Inflammatory macrophage treated with lipopolysaccharide for 4 hours (primary cell): ENCODE measurements at regions not wholly inside any gene's neighbourhood (a gene's known extent, or its start where the extent isn't known, plus 50 kb on each side); places are given as distances from the start of the nearest gene placed in this dataset.
A peak's percentile ranks its signal among the peaks of the same experiment; 100 is the strongest.

Experiments
- DNase-seq: peaks from one replicate; pipeline ENCODE4 v3.0.0-alpha.2; 2020

DNA sequence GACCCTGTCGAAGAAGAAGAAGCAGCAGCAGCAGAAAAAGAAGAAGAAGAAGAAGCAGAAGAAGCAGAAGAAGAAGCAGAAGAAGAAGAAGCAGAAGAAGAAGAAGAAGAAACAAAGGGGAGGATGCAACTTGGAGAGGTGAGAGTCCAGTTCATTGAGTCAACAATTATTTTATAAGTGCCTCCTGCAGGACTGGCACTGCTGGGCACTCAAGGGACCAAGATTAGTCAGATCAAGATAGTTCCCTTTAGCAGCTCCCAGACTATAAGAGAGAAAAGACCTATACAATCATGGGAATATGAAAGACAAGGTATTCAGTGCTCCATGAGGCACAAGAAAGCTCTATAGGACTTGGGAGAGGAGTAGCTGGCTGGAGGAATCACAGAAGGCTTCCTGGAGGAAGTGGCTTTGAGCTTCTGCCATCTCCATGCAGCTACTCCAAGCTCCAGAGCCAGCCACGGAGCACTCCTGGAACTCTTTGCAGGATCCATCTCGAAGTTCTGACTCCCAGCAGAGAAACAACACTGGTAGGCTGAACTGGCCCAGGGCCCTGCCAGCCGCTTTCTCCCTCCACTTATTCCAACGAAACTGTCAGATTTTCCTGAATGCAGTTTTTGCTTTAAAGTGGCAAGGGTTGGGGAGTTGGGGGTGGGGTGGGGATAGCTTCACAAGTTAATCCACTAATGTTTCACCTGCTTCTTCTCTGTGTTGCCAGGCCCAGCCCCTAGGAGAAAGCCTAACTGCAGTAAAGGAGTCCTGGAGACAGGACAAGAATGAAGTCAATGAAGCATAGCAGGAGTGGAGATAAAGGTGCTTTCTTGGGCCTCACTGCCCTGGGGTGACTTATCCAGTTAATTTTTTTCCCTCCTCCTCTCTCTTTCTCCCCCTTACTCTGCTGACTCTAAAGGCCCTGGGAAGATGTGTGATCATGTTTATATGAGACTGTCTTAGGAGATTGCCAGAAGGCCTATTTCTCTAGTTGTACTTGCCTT, 140.1 kb upstream of the PARP11 start:
- DNase-seq, result no peak

DNA sequence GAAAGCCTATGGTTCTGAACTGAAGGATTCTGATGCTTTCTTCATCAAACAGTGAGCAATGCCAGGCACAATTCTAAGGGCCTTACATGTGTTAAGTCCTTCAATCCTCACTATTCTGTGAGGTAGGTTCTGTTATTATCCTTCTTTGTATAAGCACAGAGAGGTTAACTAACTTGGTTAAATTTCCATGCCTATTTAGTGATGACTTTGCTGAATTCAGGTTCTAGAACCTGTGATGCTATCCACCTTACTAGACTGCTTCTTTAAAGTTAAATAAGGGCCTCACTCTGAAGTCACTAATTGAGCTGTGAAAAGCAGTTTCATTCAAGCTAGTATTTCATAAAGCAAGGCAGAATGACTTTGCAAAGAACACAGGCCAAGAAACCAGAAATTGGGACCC, 138.9 kb upstream of the PARP11 start:
- DNase-seq, result no peak

DNA sequence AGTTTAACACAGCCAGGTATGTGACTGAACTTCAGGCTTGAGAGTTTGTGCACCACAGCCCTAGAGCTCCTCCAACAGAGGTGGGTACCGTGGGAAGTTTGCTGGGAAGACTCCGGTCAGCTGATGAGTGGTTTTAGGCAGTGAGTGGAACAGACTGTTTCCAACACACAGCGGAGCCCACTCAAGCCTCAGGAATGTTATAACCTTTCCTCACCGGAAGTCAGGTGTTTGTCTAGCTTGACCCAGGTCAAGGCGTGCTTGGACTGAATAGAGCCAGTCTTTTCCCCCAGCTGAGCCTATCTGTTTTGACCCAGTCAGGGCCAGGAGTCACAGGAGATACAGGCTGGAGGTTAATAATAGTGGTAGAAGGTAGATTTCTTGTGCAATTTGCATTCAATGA, 138.4 kb upstream of the PARP11 start:
- no peak for DNase-seq

- DNase-seq, result no peak
These were observed 136.9 kb upstream of the PARP11 start for GRCh38 chr12:4009979-4010704.

GRCh38 chr12:4006743-4007142, 133.5 kb upstream of the PARP11 start:
- DNase-seq, result no peak

DNA sequence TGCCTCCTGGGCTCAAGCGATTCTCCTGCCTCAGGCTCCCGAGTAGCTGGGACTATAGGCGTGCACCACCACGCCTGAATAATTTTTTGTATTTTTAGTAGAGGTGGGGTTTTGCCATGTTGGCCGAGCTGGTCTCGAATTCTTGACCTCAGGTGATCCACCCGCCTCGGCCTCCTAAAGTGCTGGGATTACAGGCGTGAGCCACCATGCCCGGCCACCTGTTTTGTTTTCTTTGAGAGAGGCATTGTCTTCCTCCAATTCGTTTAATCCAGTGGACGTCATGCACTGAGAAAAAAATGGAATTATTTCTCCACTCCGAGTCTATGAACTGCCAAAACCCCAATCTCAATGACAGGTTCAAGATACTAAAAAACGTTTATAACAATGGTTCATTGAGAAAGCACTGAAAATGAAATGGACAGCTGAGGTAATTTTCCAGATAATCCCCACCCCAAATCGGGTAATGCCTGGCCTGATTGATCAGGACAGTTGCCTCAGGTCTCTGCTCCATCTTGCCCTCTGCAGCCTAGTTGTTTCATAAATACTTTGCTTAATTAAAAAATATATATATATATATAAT, 132.7 kb upstream of the PARP11 start:
- no peak for DNase-seq

DNA sequence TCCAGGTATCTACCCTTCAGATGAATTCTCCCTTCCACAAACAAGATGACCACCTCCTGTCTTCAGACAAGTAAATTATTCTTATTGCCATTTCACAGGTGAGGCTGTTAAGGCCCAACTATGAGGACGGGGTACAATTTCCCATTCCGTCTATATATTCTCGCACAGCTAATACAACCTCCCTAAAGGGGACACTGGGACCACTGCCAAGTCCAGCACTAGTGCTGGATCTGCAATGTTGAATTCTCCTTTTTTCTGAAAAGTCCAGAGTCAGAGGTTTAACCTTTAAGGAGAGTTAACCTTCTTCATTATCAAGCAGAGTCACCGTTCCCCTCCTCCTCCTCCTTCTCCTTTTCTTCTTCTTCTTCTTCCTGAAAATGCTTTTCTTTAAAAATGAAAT, 130.4 kb upstream of the PARP11 start:
- no peak for DNase-seq

GRCh38 chr12:4002601-4003000, 129.4 kb upstream of the PARP11 start:
- no peak for DNase-seq

DNA sequence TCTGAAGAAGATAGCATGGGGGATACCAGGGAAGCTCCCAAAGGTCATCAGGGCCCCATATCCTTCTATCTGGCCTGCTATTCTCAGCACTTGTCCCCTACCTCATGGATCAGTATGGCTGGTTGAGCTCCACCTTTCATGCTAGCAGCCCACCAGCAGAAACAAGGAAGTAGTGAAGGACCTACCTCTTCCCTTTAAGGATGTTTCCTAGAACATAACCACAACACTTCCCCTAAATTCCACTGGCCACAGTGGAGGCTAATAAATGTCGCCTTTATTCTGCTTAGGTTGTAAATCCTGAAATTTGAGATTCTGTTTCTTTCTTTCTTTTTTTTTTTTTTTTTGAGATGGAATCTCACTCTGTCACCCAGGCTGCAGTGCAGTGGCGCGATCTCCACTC, 128.6 kb upstream of the PARP11 start:
- DNase-seq, result peak; percentile 34

- DNase-seq, result no peak
These were observed 127.8 kb upstream of the PARP11 start for GRCh38 chr12:4001031-4001430.

- peak; percentile 3 for DNase-seq
These were observed 126.7 kb upstream of the PARP11 start for GRCh38 chr12:3999904-4000303.

- DNase-seq, result no peak
These were observed 126.0 kb upstream of the PARP11 start for GRCh38 chr12:3998968-3999792.

DNA sequence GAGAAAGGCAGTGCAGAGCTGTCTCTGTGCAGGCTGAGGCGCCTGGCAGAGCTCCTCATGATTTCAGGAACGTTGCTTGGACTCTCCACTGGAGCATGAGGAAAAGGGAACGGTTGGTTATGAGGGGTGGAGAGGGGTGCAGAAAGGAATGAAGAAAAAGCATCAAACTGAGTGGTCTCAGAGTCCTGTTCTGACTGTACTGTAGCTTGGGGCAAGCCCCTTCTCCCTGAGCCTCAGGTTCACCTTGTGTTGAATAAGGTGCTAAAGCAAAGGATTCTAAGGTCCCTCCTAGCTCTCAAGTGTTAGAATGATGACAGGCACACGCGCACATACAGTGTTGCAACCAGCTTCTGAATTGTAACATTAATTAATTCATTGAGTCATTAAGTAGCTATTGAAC, 125.2 kb upstream of the PARP11 start:
- DNase-seq, result no peak

DNA sequence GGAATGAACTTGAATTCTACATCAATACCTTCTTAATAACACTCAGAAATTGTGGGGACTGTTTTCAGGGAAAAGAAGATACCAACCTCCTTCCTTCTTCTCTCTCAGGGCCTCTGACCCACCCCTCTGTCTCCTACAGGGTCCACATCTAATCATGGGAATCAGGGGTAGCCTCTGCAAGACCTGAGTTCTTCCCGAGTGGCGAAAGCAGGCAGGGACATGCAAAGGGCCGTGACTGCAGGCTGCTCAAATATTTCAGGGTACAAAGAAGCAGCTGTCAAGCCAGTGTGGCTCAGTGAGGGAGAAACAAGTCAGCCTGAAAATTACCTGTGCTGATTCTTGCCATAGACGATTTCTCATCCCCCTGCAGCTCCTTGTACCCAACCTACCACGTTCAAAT, 123.1 kb upstream of the PARP11 start:
- DNase-seq, result no peak

DNA sequence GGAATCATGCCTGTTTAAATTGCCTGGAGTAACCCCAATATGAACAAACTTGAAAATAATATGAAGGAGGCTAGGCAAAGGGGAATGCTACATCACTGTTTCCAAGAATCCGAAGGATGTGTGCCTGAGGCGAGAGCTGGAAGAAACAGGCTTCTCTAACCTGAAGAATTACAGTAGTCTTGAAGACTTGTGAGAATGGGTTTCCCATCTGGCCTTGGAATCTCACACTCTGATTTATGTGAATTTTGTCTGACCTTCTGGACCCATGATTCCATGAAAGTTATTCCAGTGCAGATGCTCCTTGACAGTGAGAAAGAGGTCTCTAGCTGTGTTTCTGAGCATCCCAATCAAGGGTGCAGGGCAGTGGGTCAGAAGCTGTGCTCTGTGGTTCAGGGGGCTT, 122.1 kb upstream of the PARP11 start:
- DNase-seq, result no peak

DNA sequence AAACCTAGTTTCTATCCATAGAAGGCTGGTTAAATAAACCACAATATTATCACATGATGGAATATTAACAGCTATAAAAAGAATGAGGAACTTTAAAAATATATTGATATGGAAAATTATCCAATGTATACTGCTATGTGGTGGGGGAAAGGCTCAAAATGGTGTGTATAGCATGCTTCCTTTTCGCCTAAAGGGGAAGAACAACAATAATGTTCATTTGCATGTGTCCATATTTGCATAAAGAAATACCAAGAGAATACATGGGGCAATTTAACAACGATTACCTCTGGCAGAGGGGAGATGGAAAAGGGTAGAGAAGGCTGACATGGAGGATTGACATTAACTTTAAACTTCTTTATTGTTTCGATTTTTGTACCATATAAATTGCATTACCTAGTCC, 121.3 kb upstream of the PARP11 start:
- peak; percentile 25 for DNase-seq

GRCh38 chr12:3992945-3993344, 119.7 kb upstream of the PARP11 start:
- DNase-seq, result no peak

GRCh38 chr12:3991798-3992580, 118.8 kb upstream of the PARP11 start:
- no peak for DNase-seq

DNA sequence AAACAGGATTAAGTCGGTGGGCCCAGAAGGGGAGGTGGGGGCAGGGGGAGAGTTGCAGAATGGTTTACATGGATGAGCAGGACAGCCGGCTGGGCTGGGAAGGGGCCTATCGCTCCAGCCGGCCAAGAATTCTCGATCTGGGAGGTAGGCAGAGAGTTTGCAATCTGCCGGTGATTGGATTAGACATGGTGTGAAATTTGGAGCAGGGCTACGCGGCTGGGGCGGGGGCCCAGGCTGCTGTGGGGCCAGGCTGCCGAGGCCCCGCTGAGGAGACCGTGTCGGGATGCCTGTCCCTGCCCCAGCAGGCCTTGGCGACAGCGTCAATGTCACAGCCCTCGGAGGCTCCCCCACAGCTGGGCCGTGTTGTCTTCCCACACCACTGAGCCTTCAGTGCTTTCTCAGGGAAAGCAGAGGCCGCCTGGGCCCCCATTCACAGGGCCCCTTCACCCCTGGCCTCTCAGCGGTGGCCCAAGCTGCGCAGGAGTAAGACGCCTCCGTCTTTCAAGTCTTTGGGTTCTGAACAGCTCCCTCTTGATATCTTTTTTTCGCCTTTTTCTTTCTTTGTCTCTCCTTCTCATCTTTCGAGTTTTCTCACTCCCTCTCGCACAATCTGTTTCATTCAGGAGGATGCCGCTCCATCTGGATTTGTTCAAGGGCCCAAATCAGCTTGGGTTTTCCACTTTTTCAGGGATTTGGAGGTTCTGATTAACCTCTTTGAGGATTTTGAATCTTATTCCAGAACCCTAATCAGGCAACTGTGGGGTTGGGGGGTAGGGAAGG, 117.5 kb upstream of the PARP11 start:
- DNase-seq, result no peak

GRCh38 chr12:3989218-3989550, 116.0 kb upstream of the PARP11 start:
- DNase-seq, result no peak

- DNase-seq, result no peak
These were observed 115.5 kb upstream of the PARP11 start for GRCh38 chr12:3988519-3989217.
